T follicular helper cell (primary cell): ENCODE measurements at regions not wholly inside any gene's neighbourhood (a gene's known extent, or its start where the extent isn't known, plus 50 kb on each side); places are given as distances from the start of the nearest gene placed in this dataset.

Experiments used
- DNase-seq: peaks from one replicate; pipeline ENCODE4 v3.0.0-alpha.2; 2020; ENCODE audit warnings: low read depth

DNA sequence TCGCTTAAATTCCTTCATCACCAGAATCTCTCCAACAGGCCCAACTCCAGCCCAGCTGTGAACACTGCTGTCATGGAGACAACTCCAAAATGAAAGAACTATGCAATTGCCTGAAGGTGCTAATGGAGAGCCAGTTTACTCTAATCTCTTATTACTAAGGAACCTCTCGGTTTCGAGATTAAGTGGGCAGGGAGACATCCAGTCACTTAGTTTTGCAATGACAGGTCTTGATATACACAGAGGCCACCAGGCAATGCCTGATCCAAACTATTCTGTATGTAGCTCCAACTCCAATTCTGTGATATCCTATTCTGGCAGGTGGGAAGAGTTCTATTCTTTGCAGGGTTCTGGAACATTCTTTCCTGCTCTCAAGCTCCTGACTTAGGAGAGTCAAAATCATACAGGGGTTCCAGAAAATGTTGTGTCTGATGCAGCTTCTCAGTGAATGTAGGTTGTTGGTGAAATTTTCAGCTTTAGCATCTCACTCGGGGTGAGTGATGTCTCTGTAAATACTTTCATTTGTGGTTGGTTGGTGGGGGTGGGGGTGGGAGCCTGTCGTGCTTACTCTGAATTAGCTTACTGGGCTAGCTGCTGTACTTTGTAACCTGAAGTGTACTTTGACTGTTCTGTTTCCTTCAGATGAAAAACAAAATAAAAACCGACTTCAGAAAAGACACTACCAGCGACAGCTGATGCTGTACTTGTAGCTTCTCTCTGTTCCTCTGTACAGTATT, 170.9 kb downstream of the PALM2AKAP2 start:
- DNase-seq: no peak

DNA sequence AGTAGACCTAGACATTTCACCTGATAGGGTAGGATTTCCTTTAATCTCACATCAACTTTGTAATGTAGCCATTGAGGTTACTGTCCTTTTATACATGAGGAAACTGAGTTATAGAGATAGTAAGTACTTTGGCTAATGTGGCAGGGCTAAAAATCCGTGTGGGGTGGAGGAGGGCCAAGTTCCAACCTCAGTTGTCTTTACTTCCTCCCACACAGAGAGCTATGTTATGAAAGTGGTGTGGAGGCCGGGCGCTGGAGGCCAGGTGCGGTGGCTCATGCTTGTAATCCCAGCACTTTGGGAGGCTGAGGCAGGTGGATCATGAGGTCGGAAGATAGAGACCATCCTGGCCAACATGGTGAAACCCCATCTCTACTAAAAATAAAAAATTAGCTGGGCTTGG, 173.3 kb downstream of the PALM2AKAP2 start:
- DNase-seq: no peak

DNA sequence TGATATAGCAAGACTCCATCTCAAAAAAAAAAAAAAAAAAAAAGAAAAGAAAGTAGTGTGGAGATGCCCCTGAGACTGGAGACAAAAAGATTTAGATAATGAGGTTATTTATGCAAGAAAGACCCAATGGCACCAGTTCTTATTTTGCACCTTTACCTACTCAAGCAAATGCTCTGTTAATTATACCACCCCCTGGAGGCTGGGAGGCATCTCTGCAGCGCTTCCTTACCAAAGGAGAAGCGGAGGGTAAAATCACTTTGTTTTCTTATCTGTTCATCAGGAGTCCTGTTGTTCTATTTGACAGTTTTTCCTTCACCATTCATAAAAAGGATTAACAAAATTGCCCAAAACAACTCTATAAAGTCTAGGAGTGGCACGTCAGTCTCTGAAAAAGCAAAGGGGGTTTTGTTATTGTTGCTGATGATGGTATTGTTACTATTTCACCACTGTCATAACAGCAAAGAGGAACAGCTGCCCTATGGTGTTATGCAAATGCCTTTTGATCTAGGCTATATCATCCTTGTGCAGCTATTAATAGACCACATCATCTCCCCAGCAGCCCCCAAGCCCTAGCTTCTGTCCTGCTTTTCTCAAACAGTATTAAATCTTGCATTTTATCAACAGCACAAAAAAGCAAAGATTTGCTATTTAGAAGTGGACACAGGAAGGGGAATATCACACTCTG, 174.0 kb downstream of the PALM2AKAP2 start:
- DNase-seq: no peak

DNA sequence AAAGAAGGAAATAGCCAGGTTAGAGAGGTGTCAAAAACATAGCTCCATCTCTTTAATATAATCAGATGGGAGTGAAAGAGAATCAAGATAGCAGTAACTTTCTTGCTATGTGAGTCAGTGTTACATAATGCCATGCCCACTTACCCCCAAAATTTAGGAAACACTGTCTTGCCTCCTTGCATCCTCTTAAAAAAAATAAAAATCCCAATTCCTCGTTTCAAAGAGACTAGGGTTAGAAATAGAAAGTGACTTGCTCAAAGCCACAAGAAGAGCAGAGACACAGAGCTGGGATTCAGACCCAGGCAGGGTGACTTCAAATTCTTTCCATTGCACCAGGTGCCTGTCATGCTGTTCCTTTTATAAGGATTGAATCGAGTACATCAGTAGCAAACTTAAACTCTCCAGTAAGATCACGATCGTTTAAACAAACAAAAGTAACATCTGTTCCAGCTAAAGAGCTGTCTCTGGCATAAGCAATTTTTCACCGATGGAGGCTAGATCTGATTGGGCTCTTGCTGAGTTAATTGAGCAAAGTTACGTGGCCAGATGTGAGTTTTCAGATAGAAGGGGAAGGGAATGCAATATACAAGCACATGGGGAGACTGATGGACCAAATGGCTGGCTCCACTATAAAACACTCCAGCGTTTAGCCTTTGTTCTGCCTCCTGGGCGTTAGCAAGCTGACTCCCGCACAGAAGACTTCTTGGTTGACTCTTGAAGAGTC, 176.9 kb downstream of the PALM2AKAP2 start:
- DNase-seq: no peak

DNA sequence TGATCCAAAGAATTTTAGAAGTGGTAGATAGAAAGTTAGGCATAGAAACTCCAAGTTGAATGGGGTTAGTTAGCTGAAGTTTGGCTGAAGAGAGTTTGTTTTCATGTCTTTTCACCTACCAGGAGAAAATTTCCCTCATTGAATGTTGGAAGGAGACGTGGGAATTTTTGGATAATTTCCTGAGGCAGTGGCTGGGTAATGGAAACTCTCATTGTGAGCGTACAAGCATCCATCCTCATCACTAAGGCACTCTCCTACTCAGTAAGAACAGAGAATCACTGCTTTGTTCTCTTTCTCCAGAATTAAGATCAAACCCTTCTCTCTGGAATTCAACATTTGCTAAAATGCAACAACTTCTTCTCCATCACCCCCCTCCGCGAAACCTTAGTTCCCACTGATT, 179.7 kb downstream of the PALM2AKAP2 start:
- no peak for DNase-seq

DNA sequence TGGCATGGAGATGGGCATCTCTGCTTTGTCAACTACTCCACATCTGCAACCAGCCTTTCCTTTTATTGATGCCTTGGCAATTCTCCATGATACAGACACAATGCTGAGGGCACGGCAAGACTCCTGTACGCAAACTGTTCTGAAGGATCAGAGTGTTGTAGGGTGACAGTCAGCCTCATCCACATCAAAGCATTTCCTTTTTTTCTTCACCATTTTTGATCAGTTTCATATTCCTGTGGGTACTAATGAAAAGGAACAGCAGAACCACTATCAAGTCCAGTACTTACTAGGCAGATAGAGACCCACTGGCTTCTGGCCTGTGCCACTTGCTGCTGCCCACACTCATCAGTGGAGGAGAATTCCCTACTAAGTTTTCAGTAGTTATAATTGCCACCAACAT, 181.6 kb downstream of the PALM2AKAP2 start:
- no peak for DNase-seq

DNA sequence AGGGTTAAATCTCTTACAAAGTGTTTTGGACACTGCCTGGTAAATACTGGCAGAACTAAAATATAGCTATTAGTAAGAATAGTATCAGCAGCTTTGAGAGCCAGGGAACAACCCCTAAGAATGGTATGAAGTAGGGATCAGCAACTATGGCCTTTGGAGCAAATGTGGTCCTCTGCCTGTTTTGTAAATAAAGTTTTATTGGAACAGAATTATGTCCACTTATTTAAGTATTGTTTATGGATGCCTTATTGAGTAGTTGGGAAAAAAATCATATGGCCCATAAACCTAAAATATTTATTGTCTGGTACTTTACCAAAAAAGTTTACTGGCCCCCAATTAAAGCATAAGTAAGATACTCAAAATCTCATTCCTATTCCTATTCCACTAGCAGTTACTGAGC, 182.2 kb downstream of the PALM2AKAP2 start:
- DNase-seq: no peak

DNA sequence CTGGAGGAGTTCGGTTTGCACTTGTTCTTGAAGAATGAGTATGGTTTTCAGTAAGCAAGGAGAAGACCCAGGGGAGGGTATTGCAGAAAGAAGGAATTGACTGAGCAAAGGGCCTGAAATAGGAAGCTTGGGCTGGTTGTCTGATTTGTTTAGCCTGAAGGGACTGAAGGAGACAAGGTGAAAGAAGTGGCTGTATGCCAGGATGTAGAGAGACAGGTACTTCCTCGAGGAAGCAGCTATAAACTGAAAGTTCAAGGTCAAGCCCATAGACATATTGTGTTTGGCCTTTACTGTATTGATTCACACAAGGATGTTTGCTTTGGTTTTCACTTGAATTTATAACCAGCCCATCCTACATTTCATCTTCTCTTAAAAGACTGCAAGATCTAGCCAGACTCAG, 183.1 kb downstream of the PALM2AKAP2 start:
- DNase-seq: no peak

DNA sequence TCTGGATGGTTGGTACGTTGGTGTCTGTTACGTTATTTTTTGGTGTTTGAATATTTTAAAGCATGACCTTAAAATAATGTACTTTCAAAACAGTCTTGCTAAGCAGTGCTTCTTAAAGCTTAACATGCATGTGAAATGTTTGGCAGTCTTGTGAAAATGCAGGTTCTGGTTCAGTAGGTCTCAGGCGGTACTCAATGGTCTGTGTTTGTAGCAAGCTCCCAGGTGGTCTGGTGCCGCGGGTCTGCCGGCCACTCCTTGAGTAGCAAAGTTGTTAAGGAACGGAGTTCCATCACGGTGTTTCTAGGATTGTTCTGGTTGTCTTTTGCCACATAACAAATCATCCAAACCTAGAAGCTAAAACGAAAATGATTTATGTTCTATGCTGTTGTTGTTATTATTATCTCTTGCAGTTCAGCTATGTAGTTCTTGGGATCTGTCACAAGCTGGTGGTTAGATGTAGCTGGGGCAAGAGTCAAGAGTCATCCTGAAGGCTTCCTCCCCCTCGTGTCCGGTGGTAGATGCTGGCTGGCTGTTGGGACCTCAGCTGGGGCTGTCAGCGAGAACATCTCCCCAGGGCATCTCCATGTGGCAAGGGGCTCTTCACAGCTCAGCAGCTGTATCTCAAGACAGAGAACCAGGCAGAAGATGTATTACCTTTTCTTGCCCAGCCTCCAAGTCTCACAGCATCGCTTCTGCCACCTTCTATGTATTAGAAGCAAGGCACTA, 186.8 kb downstream of the PALM2AKAP2 start:
- no peak for DNase-seq

DNA sequence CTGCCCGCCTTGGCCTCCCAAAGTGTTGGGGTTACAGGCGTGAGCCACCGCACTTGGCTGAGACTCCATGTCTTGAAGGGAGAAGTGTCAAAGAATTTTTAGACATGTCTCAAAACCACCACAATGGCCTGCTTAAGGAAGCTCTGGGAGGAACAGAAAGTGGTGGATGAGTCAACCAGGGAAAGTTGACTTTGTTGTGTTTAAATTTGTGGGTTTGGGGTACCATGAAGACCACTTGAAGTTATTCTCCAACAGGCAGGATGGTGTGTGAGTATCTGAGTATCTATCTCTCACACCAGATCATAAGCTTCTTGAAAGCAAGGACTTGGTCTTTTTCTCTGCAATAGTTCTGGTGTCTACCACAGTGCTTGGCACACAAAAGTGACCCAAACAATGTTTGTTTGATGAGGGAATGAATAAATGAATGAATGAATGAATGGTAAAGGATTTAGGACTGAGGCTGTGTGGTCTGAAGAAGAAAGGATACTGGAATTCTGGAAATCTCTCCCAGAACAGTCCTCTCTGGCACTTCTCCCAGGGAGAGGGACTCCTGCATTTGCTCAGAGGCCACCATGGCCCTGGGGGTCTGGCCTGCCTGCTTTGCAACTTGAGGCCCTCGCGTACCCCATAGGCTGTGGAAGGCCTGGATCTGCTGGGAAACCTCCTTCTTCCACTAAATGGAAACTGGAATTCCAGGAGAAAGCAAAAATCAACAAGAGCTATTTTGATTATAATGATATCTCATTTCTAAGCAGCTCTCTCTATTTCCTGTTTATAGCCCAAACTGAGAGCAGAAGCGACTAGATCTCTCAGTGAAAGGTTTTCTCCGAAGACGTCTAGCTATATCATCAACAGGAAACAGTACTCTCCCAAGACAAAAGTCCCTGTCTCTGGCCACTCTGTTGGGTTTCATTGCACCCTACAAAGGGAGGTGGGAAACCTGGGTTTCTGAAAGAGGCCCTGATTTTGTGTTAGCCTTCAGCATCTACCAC, 187.9 kb downstream of the PALM2AKAP2 start:
- no peak for DNase-seq

DNA sequence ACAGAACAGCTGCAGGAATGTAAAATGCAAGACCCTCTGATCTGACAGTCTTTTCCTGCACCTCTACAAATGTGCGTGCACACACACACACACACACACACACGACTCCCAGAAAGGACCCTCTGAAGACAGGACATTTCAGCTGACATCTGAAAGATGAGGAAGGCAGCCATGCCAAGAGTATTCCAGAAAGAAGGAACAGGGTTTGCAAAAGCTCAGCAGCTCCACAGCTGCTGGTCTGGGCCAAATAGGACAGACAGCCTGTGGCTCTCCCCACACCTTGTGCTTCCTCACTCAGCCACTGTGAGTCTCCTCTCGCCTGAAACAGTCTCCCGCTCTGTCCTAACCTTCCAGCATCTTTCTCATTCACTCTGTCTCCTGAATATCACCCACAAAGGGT, 189.0 kb downstream of the PALM2AKAP2 start:
- DNase-seq: no peak

DNA sequence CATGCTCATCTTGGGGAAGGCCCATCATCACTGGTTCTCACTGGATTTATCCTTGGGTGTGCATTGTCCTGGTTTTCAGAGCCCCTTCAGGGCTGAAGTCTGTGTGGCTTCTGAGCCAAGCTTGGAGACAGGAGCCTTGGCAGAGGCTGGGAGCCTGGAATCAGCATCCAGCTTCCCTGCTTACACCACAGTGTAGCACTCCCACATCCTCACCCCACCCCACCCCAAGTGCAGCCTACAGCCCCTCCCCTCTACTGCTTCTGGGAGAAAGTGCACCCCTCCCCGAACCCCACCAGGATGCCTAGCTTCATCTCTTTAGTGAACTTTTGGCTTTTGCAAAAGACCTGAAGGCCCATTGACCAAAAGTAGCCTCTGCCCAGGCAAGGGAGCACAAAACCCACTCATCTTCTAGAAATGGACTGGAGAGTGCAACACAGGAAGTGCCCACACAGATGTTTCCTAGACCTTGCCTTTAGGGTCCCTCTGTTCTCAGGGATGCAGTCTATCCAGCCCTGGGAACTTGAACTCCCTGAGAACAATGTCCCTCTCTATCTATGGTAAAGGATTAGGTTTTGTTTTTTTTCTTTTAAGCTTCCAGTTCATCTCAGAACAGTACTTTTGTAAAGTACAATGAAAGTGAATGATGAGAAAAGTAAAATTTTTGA, 189.7 kb downstream of the PALM2AKAP2 start:
- no peak for DNase-seq

DNA sequence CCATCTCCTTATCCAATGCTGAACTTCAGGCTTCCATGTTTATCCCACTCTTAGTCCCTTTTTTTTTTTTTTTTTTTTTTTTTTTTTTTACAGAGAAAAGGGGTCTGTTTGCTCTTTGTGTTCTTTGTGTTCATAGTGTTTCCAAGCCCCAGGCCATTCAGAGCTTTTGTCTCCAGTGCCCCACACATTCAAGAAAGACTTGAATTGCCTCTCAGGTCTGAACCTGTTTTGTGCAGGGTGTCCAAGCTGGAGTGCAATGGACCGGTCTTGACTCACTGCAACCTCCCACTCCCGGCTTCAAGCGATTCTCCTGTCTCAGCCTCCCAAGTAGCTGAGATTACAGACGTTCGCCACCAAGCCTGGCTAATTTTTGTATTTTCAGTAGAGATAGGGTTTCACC, 191.2 kb downstream of the PALM2AKAP2 start:
- no peak for DNase-seq

DNA sequence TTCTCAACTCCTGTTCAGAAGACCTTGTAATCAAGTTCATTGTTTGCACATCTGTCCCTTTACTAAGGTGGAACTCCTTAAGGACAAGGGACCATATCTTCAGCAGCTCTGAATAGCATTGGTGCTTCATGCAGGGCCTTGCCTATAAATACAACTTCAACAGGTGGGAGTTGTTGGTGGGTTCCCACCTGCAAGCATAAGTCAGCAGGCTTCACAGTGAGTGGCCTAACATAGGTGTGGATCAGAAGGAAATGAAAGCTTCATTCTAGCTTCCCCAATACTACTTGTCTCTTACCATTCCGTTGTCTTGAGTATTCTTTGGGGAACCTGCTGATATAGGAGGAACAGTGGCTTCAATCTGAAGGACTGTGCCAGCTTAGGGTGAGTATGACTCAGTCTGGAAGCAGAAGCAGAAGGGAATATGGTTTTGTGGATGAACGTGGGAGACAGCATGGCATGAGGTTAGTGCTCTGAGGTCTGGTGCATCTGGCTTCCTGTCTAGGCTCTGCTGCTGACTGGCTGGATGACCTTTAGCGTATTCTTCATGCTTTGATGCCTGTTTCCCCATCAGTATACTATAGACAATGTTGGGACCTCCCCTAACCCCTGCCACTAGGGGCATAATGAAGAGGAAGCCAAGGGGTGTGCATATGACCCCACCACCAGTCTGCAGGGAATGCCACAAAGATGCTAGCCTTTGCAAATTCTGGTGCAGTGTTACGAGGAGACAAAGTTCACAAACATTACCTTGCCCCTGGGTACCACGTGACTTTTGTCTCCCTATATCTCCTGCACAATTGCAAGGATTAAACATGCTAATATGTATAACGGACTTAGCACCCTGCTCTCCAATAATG, 192.3 kb downstream of the PALM2AKAP2 start:
- no peak for DNase-seq

DNA sequence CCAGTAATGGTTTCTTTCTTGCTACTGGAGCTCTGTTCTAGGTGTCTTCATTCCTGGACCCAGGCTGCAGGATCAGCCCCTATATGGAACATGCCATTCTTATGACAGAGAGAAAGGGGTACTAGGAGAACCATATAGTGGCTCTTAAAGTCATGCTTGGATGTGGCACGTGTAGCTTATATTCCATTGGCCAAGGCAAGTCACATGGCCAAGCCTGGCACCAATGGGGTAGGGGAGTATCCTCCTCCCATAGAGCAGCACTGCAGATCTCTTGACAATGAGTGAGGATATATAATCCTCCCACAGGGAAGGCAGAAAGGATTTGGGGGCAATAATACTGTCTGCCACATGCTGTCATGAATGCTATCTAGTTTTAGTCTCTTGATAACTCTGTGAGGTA, 193.3 kb downstream of the PALM2AKAP2 start:
- no peak for DNase-seq

DNA sequence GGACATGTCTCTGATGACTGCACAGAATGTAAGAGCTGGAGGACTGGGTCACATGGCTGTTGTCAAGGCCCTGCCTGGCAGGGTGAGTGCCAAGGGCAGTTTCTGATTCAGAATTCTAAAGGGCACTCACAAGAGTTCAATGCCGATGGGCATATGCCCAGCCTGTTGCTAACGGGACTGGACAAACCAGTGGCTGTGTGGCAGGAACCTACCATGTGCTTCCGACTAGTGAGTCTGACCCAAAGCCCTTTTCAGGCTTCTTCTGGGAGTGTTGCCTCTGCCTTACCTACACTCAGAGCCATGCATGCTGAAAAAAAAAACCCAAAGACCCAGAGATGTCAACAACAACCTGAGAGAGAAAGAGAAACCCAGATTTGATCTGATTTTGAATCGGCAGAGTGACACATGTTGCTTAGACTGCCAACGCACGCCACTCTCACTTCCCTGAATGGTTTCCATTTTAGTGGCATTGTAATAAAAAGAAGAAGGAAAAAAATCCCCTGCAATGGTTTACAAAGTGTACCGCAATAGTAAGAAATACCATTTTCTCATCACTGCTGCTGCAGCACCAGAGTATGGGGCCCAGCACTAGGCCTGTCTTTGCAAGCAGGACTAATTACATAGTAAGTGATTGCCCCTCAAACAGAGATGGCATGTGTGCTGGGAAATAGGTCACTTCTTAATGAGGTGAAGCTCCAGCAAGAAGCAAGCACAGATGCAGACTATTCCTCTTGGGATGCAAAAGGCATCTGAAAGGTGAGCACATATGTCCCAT, 194.3 kb downstream of the PALM2AKAP2 start:
- no peak for DNase-seq

DNA sequence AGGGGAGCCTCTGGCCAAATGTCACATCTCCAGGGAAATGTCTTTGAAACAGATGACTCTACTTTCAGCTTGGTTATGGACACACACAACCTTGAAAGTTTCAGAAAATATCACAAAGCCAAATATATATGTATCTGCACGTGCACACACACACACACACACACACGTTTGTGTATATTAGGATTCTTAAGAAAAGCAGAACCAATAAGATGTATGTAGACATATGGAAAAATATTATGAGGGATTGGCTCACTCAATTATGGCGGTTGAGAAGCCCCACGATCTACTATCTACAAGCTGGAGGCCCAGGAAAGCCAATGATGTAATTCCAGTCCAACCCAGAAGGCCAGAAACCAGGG, 194.9 kb downstream of the PALM2AKAP2 start:
- DNase-seq: no peak

DNA sequence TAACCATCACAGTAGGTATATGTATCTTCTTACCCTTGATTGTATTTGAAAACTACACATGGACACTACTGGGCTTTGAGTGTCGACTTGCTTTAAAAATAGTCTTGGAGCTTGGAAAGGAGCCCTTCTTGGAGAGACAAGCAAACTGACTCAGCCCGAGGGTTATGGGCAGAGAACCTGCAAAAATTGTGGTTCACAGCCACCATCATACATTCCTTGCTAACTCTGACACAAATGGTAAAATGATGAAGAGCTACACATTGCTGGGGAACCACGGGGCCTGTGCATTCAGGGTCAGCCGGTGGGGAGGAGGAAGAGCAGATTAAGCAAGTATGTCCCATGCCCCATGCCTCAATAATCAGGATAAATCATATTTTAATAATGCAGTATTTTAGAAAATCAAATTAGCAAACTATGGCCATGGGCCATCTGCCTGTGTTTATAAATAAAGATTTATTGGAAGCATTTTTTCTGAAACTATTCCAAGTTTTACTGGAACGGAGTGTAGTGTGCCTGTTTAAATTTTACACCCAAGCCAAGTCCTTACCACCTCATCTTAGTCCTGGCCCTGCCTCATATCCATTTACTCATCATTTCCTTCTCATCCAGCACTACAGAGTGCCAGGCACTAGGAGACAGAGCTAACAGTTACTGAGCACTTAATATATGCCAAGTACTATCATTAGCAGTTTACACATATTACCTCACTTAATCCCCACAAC, 195.7 kb downstream of the PALM2AKAP2 start:
- DNase-seq: no peak
